Omental fat pad (tissue), 3 donors: ENCODE measurements at regions not wholly inside any gene's neighbourhood (a gene's known extent, or its start where the extent isn't known, plus 50 kb on each side); places are given as distances from the start of the nearest gene placed in this dataset.
A peak's percentile ranks its signal among the peaks of the same experiment; 100 is the strongest.

ENCODE experiments used
- ATAC-seq: fragments of 150-250 bp; one replicate; pipeline ENCODE4 v1.9.1; 2016; ENCODE audit warnings: mild to moderate bottlenecking, moderate library complexity; ENCODE audit not compliant: low FRiP score
- DNase-seq: peaks from one replicate; pipeline ENCODE4 v3.0.0-alpha.2; 2019; ENCODE audit warnings: low spot score
- TF ChIP-seq, protein P1 (sequence below), 3 donors: fragments of 450-650 bp; IDR thresholded peaks; one replicate each; pipeline ENCODE4 v1.5.1; 2016 to 2017; ENCODE audit warnings: antibody characterized with exemption in 3 of 3, mild to moderate bottlenecking in 3 of 3, moderate library complexity in 2 of 3

DNA sequence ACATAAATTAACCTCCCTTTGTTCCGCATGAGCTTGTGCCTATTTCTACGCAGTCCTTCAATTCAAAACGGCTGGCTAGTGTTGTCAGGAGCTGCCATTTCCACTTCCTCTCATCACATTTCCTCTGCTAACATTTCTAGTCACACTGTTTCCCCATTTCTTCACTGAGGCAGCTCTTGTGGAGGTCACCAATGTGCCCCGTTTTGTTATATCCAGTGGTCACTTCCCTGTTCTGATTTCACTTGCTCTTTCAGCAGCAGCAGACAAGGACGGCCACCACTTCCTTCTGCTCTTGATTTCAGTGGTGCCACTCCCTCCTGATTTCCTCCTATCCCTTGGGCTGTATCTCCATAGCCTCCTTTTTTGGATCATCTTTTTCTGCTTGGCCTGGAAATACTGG is 64.8 kb upstream of the SEC61G start:
- ATAC-seq (no peak), DNase-seq (no peak)
- TF ChIP-seq, protein P1, sequence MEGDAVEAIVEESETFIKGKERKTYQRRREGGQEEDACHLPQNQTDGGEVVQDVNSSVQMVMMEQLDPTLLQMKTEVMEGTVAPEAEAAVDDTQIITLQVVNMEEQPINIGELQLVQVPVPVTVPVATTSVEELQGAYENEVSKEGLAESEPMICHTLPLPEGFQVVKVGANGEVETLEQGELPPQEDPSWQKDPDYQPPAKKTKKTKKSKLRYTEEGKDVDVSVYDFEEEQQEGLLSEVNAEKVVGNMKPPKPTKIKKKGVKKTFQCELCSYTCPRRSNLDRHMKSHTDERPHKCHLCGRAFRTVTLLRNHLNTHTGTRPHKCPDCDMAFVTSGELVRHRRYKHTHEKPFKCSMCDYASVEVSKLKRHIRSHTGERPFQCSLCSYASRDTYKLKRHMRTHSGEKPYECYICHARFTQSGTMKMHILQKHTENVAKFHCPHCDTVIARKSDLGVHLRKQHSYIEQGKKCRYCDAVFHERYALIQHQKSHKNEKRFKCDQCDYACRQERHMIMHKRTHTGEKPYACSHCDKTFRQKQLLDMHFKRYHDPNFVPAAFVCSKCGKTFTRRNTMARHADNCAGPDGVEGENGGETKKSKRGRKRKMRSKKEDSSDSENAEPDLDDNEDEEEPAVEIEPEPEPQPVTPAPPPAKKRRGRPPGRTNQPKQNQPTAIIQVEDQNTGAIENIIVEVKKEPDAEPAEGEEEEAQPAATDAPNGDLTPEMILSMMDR (IDR thresholded peaks at IDR 0.05), result no peak

DNA sequence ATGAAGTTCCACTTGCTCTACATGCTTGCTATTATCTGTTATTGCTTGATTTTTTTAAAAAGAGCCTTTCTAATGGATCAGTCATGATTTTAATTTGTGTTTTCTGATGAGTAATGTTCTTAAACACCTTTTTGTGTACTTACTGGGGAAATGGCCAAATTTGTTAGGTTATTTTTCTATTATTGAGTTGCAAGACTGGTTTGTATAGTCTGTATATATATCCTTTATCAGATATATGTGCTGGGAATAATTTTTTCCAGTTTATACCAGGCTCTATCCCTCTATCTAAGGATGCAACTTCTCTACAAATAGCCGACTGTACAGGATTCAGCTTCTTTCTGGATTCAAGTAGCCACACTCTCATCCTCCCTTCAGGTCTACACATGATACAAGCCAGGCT is 65.6 kb upstream of the SEC61G start:
- TF ChIP-seq, protein P1 (IDR thresholded peaks at IDR 0.05), result no peak
- DNase-seq, result no peak
- no peak for ATAC-seq

DNA sequence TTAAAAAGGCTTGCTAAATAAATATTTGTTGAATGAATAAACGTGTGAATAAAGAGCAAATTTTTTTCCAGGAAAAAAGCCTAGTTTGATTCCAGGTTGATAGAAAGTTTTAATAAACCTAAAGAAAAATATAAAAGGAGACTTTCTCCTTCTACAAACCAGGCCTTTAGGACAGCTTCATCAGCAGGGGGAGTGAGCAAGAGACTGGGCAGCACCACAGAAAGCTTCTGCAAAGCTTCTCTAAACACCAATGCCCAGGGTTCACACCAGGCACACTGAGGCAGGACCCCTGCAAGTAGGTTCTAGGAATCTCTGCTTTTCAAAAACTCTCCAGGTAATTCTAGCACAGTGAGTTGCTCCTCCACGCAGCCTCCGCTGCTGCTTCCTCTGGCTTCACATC is 66.4 kb upstream of the SEC61G start:
- DNase-seq, result no peak
- TF ChIP-seq, protein P1 (IDR thresholded peaks at IDR 0.05), result no peak

DNA sequence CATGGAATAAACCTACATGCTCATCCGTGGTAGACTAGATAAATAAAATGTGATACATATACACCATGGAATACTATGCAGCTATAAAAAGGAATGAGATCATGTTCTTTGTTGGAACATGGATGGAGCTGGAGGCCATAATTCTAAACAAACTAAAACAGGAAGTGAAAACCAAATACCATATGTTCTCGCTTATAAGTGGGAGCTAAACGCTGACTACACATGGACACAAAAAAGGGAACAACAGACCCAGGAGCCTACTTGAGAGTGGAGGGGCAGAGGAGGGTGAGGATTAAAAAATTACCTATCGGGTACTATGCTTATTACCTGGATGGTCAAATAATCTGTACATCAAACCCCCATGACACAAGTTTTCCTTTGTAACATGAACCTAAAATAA is 68.7 kb upstream of the SEC61G start:
- DNase-seq, result no peak
- ATAC-seq, result no peak
- TF ChIP-seq, protein P1 (IDR thresholded peaks at IDR 0.05), result no peak

More for the DNA sequence above, 66.4 kb upstream of the SEC61G start:
- no peak for ATAC-seq

DNA sequence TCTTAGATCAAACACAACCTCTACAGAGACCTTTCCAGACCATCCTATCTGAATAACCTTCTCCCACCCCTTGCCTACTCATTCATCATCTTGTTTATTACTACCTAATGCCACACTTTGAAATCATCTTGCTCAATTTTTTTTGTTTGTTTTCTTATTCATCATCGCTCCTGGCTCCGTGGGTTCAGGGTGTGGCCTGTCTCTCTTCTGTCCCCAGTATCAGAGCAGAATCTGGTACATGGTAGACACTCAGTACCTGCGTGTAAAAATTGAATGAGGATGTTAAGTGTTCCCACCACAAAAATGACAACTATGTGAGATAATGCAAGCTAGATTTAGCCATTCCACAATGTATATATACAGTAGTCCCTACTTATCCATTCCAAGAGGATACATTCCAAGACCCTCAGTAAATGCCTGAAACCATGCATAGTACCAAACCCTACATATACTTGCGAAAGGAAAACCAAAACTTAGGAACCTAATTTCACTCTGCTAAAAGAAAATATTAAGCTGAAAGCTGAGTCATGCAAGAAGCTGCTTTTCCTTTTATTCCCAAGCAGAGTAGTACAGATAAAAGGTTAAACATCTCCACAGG is 72.1 kb upstream of the SEC61G start:
- DNase-seq (no peak), ATAC-seq (no peak)
- TF ChIP-seq, protein P1 (IDR thresholded peaks at IDR 0.05), result no peak

DNA sequence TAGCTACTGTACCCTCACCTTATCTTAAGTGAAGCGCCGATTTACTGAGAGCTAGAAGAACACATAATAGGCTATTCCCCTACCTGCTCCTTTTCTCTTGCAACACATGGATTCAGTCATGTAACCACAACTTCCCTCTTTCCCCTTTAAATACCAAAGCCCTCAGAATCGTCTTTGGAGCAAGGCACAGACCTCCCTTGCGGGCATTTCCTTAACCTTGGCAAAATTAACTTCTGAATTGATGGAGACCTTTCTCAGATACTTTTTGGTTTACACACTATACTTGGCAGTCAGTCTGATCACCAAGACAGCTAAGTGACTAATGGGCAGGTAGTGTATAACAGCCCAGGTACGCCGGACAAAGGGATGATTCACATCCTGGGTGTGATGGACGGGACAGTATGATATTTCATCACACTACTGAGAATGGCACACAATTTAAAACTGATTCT is 72.7 kb upstream of the SEC61G start:
- ATAC-seq (peak; percentile 32), DNase-seq (no peak)
- TF ChIP-seq, protein P1 (IDR thresholded peaks at IDR 0.05), result no peak

DNA sequence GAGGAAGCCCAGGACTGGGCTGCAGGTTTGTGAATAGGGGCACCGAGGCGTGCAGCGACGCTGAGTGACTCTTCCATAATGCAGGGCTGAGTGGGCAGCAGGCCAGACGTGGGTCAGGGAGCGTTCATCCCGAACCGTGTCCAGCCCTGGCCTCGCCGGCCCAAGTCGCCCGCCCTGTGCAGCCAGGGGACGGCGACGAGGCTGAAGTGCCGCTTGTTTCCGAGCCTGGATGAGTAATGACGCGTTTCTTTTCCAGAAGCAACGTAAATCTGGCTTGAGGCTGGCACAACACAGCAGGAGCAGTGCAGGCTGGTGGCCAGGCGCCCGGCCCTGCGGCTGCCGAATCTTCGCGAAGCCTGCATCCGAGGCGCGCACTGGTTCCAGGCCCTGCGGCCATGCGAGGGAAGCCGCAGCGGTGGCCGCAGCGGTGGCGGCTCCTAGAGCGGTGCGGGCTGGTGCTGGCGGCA is 74.0 kb upstream of the SEC61G start:
- TF ChIP-seq, protein P1 (IDR thresholded peaks at IDR 0.05), result no peak
- DNase-seq, result no peak
- ATAC-seq, result no peak
